Body of pancreas (tissue), 4 donors: ENCODE measurements at regions not wholly inside any gene's neighbourhood (a gene's known extent, or its start where the extent isn't known, plus 50 kb on each side); places are given as distances from the start of the nearest gene placed in this dataset.

Source experiments
- ATAC-seq: fragments of 150-250 bp; one replicate; pipeline ENCODE4 v1.9.1; 2016
- DNase-seq, 4 donors: peaks; one replicate each; pipeline ENCODE4 v3.0.0-alpha.2; 2019
- H3K27ac ChIP-seq, 4 donors: fragments of 200-600 bp; sonication (generic); 1 replicate in 3 of 4; 2 replicates in 1 of 4; pipeline versions ENCODE4 v1.5.1 to v1.6.1; 2016 to 2019; ENCODE audit warnings: mild to moderate bottlenecking in 1 of 4, mixed read lengths in 1 of 4, moderate library complexity in 1 of 4
- H3K27me3 ChIP-seq, 2 donors: fragments of 200-600 bp; sonication (generic); one replicate each; pipeline ENCODE4 v1.6.0; 2016; ENCODE audit warnings: mild to moderate bottlenecking in 1 of 2
- H3K36me3 ChIP-seq, 2 donors: fragments of 200-600 bp; sonication (generic); replicated peaks in 1 of 2; 2 replicates each; pipeline ENCODE4 v1.5.1; 2016; ENCODE audit warnings: low read depth in 2 of 2; ENCODE audit not compliant: insufficient read depth in 1 of 2
- H3K4me1 ChIP-seq: fragments of 200-600 bp; sonication (generic); one replicate; pipeline ENCODE4 v1.6.0; 2016
- H3K4me3 ChIP-seq, 2 donors: fragments of 200-600 bp; sonication (generic); 1 replicate in 1 of 2; 2 replicates in 1 of 2; pipeline ENCODE4 v1.5.1; 2016 to 2019
- H3K9me3 ChIP-seq, 3 donors: fragments of 200-600 bp; sonication (generic); 1 replicate in 2 of 3; 2 replicates in 1 of 3; pipeline ENCODE4 v1.5.1; 2016
- CTCF ChIP-seq, 7 experiments: fragments of 450-650 bp in 4 of 7; fragments of 200-600 bp in 3 of 7; sonication (generic) in 3 of 7; IDR thresholded peaks; one replicate each; pipeline ENCODE4 v1.5.1; 2016 to 2019; ENCODE audit warnings: antibody characterized with exemption in 7 of 7
- POLR2A ChIP-seq, 3 donors: fragments of 450-650 bp; IDR thresholded peaks; one replicate each; pipeline ENCODE4 v1.6.1; 2016; ENCODE audit warnings: antibody characterized with exemption in 3 of 3, mild to moderate bottlenecking in 2 of 3
- WGBS, 2 donors: methylation state at CpG; one replicate each; pipeline ENCODE4 v1.1.5; 2017; 5-methylcytosine and 5-hydroxymethylcytosine counted together
- intact Hi-C: fragments of 100-400 bp; cut with DNase I; formaldehyde crosslinking; loops from one replicate; pipeline ENCODE4 v1.15.1; 2023

GRCh38 chr1:238465449-238465848, 574.7 kb upstream of the ZP4 start:
- Histone ChIP-seq H3K36me3 (no peaks in the 10 kb centered on the region), H3K27me3 (no peaks in the 10 kb centered on the region), H3K4me1 (no peaks in the 10 kb centered on the region), H3K4me3 (no peak overlapping the region), H3K9me3 (no peaks in the 10 kb centered on the region), H3K27ac (no peak overlapping the region)
- intact Hi-C loops, result no loop called here
- DNase-seq, result no peak
- no peak for ATAC-seq
- TF ChIP-seq POLR2A (IDR thresholded peaks at IDR 0.05), result no peak
- TF ChIP-seq CTCF (IDR thresholded peaks at IDR 0.05), result no peak
- 42 to 68% methylated on average over 3 of the region's 3 CpGs for WGBS, 2 donors

- no peak for ATAC-seq
- no peak for DNase-seq
- no peak overlapping the region for H3K4me3 ChIP-seq
- H3K27me3 ChIP-seq, result no peaks in the 10 kb centered on the region
- H3K36me3 ChIP-seq, result no peaks in the 10 kb centered on the region
- no peaks in the 10 kb centered on the region for H3K9me3 ChIP-seq
- no peak overlapping the region for H3K27ac ChIP-seq
- no peak for TF ChIP-seq CTCF (IDR thresholded peaks at IDR 0.05)
- no peak for TF ChIP-seq POLR2A (IDR thresholded peaks at IDR 0.05)
- intact Hi-C loops, result no loop called here
- WGBS, 2 donors, result 75 to 77% methylated on average over 5 of the region's 5 CpGs
- no peaks in the 10 kb centered on the region for H3K4me1 ChIP-seq
Measured at GRCh38 chr1:238458899-238459298, 568.2 kb upstream of the ZP4 start.

- no peaks in the 10 kb centered on the region for H3K4me1 ChIP-seq
- H3K27ac ChIP-seq, result no peak overlapping the region
- no peak for ATAC-seq
- no peaks in the 10 kb centered on the region for H3K27me3 ChIP-seq
- DNase-seq, result no peak
- TF ChIP-seq CTCF (IDR thresholded peaks at IDR 0.05) (no peak), POLR2A (IDR thresholded peaks at IDR 0.05) (no peak)
- H3K9me3 ChIP-seq, result no peaks in the 10 kb centered on the region
- H3K36me3 ChIP-seq, result no peaks in the 10 kb centered on the region
- intact Hi-C loops, result no loop called here
- no peak overlapping the region for H3K4me3 ChIP-seq
Measured at GRCh38 chr1:238457610-238458009, 566.9 kb upstream of the ZP4 start.

- Histone ChIP-seq H3K4me3 (no peak overlapping the region), H3K4me1 (peaks cover 5% of the 10 kb centered on the region), H3K9me3 (no peaks in the 10 kb centered on the region), H3K27me3 (no peaks in the 10 kb centered on the region), H3K27ac (no peak overlapping the region), H3K36me3 (no peaks in the 10 kb centered on the region)
- DNase-seq (no peak), ATAC-seq (no peak)
- TF ChIP-seq POLR2A (IDR thresholded peaks at IDR 0.05), result no peak
- intact Hi-C loops, result no loop called here
- WGBS, 2 donors, result 22% methylated on average over 4 of the region's 4 CpGs
Measured at GRCh38 chr1:238451781-238452310, 561.1 kb upstream of the ZP4 start.

GRCh38 chr1:238450976-238451375, 560.3 kb upstream of the ZP4 start:
- no peaks in the 10 kb centered on the region for H3K27me3 ChIP-seq
- no peak for DNase-seq
- intact Hi-C loops, result no loop called here
- H3K36me3 ChIP-seq, result no peaks in the 10 kb centered on the region
- ATAC-seq, result no peak
- H3K4me1 ChIP-seq, result peaks cover 5% of the 10 kb centered on the region
- no peaks in the 10 kb centered on the region for H3K9me3 ChIP-seq
- no peak overlapping the region for H3K4me3 ChIP-seq
- no peak for TF ChIP-seq POLR2A (IDR thresholded peaks at IDR 0.05)
- TF ChIP-seq CTCF (IDR thresholded peaks at IDR 0.05), result no peak
- H3K27ac ChIP-seq, result no peak overlapping the region
